Kidney (tissue), 13 donors: ENCODE measurements at regions not wholly inside any gene's neighbourhood (a gene's known extent, or its start where the extent isn't known, plus 50 kb on each side); places are given as distances from the start of the nearest gene placed in this dataset.

ENCODE experiments used
- DNase-seq, 5 donors: peaks; one replicate each; pipeline ENCODE4 v3.0.0-alpha.2; 2013 to 2020
- FAIRE-seq: peaks from 2 replicates; lab custom pipeline; 2012; peaks lifted over from hg19 to GRCh38; lab: Jason Lieb, UNC
- H3K27ac ChIP-seq, 2 donors: one replicate each; pipeline ENCODE4 v1.7.0; 2013; ENCODE audit warnings: low read depth in 2 of 2, low read length in 2 of 2, inconsistent platforms in 1 of 2
- H3K27me3 ChIP-seq: one replicate; pipeline ENCODE4 v1.7.1; 2013; ENCODE audit warnings: low read length, inconsistent platforms; ENCODE audit not compliant: control insufficient read depth, insufficient read depth
- H3K36me3 ChIP-seq, 3 donors: one replicate each; pipeline versions ENCODE4 v1.7.0 to v1.7.1; 2013; ENCODE audit warnings: low read length in 3 of 3, control low read depth in 1 of 3, inconsistent platforms in 1 of 3; ENCODE audit not compliant: insufficient read depth in 3 of 3, control insufficient read depth in 2 of 3
- H3K4me1 ChIP-seq, 3 donors: one replicate each; pipeline versions ENCODE4 v1.7.0 to v1.7.1; 2013; ENCODE audit warnings: low read length in 3 of 3, inconsistent platforms in 1 of 3, low read depth in 1 of 3; ENCODE audit not compliant: control insufficient read depth in 2 of 3, insufficient read depth in 2 of 3
- H3K4me3 ChIP-seq, 3 donors: one replicate each; pipeline versions ENCODE4 v1.7.0 to v1.8.1; 2013; ENCODE audit warnings: low read length in 3 of 3, control low read depth in 1 of 3, inconsistent platforms in 1 of 3
- H3K9ac ChIP-seq, 3 donors: one replicate each; pipeline versions ENCODE4 v1.7.0 to v1.7.1; 2013; ENCODE audit warnings: low read length in 3 of 3, control low read depth in 1 of 3, inconsistent platforms in 1 of 3
- H3K9me3 ChIP-seq, 3 donors: one replicate each; pipeline versions ENCODE4 v1.7.0 to v1.7.1; 2013; ENCODE audit warnings: low read length in 3 of 3, control low read depth in 1 of 3, inconsistent platforms in 1 of 3; ENCODE audit not compliant: control insufficient read depth in 2 of 3, insufficient read depth in 1 of 3
- intact Hi-C: fragments of 100-400 bp; cut with DNase I; formaldehyde crosslinking; loops from one replicate; pipeline ENCODE4 v1.11.1; 2022
- TF ChIP-seq, protein P1 (sequence below): IDR thresholded peaks from 3 replicates; pipeline ENCODE4 v1.5.1; 2012; ENCODE audit warnings: mild to moderate bottlenecking, moderate library complexity, borderline replicate concordance; ENCODE audit not compliant: insufficient read depth; ENCODE audit errors: extremely low read depth
- donor health status: control.
- donor health status: control.
- donor health status: control.
- donor health status: control.
- donor health status: control.
- donor health status: DM: yes; HTN: yes; CAD: no.
- donor health status: Normal renal cell carcinoma (clear cell type).

DNA sequence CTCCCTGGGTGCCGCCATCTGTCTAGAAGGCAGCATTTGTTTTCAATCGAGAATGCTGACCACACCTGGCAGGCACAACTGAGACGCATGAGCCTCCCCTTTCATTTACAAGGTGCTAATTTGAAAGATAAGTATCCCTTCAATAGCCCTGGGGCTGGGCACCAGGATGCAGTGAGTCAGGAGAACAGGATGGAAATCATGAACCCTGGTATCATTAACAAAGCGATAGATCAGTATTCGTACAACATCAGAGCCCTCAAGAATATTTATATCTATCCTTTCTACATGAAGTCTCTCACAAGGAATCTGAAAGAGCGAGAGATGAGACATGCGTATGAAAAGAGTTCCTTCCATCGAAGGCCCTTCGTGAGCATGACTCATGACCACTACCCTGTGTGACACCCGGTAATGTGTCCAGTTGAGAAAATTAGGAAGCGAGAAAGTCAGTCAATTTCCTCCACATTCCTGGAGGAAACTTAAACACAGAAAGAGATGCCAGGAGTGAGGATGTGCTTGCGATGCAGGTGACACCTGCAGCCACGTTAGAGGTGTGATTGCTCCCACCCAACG, 123.1 kb upstream of the PITRM1 start:
- no peaks in the 10 kb centered on the region for H3K27me3 ChIP-seq
- H3K36me3 ChIP-seq: no peaks in the 10 kb centered on the region
- TF ChIP-seq, protein P1, sequence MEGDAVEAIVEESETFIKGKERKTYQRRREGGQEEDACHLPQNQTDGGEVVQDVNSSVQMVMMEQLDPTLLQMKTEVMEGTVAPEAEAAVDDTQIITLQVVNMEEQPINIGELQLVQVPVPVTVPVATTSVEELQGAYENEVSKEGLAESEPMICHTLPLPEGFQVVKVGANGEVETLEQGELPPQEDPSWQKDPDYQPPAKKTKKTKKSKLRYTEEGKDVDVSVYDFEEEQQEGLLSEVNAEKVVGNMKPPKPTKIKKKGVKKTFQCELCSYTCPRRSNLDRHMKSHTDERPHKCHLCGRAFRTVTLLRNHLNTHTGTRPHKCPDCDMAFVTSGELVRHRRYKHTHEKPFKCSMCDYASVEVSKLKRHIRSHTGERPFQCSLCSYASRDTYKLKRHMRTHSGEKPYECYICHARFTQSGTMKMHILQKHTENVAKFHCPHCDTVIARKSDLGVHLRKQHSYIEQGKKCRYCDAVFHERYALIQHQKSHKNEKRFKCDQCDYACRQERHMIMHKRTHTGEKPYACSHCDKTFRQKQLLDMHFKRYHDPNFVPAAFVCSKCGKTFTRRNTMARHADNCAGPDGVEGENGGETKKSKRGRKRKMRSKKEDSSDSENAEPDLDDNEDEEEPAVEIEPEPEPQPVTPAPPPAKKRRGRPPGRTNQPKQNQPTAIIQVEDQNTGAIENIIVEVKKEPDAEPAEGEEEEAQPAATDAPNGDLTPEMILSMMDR: no peak
- H3K4me1 ChIP-seq: peaks cover 0 to 6% (median 0%) of the 10 kb centered on the region in 3 donors
- no peak overlapping the region for H3K27ac ChIP-seq
- FAIRE-seq (no peak), DNase-seq (no peak)
- no peaks in the 10 kb centered on the region for H3K9me3 ChIP-seq
- H3K4me3 ChIP-seq: no peak overlapping the region
- intact Hi-C loops: no loop called here
- H3K9ac ChIP-seq: no peak overlapping the region

DNA sequence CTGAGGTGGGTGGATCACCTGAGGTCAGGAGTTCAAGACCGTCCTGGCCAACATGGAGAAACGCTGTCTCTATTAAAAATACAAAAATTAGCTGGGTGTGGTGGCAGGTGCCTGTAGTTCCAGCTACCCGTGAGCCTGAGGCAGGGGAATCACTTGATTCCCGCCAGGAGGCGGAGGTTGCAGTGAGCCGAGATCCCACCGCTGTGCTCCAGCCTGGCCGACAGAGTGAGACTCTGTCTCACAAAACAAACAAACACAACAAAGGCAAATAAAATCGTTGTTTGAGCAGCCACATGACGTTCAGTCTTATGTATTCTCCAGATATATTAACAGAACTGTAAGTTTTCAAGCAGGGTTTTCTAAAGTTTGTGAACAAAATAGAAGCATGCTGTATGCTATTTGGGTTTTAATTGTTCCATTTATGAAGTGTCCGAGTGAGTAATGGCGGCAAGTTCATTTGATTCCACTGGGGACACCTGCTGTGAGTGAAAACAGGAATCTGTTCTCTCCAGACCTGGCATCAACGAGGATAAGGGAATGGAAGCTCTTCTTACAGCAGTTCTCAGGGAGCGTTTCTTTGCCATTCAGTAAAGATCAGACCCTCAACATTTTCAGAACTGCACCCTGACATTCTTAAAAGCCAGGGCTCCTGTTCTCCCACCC, 122.5 kb upstream of the PITRM1 start:
- FAIRE-seq (no peak), DNase-seq (peak in 2 of 5 donors; percentile 19 to 36)
- peaks cover 0 to 6% (median 0%) of the 10 kb centered on the region in 3 donors for H3K4me1 ChIP-seq
- H3K9me3 ChIP-seq: no peaks in the 10 kb centered on the region
- no peak overlapping the region for H3K4me3 ChIP-seq
- intact Hi-C loops: no loop called here
- H3K27ac ChIP-seq: no peak overlapping the region
- H3K9ac ChIP-seq: no peak overlapping the region
- H3K27me3 ChIP-seq: no peaks in the 10 kb centered on the region
- H3K36me3 ChIP-seq: no peaks in the 10 kb centered on the region
- TF ChIP-seq, protein P1: no peak

DNA sequence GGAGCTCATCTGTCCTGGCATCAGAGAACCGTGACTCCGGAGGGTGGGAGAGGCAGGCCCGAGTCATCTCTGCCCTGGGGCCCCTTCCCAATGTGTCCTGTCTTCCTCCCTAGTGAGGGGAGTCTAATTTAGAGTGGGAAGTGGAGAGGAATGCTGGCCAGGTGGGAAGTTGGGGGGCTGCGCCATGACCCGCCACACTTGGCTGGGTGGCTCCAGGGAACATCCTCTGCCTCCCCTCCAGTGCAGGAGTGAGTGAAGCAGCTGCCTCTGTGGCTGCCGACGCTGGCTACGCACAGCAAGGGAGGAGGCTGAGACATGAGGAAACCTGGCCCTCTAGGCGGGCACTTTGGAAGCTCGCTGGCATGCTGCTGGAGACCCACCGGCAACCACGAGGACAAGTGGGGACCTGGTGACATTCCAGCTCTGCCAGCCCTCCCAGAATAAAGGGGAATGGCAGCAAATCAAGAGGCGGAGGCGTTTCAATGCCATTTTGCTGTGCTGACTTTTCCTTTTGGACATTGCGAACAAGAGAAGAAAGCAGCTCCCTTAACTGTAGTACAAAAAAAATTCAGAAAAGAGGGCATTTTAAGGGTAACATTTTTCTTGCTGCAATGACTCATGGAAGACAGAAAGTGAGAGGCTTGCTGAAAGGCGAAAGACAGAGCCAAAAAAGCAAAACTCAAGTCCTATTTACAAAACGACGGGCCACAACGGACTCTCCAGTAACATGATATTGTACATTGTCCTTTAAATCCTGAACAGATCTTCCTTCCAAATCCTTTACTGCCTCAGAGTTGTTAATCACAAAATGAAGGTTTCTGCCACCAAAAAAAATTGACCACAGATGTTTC, 121.2 kb upstream of the PITRM1 start:
- TF ChIP-seq, protein P1: no peak
- Histone ChIP-seq H3K4me1 (peaks cover 0 to 6% (median 0%) of the 10 kb centered on the region in 3 donors), H3K9me3 (no peaks in the 10 kb centered on the region), H3K4me3 (no peak overlapping the region), H3K36me3 (no peaks in the 10 kb centered on the region), H3K27me3 (no peaks in the 10 kb centered on the region), H3K27ac (no peak overlapping the region), H3K9ac (no peak overlapping the region)
- intact Hi-C loops: no loop called here
- DNase-seq (peak in 4 of 5 donors; percentile 78 to 84 (median 82)), FAIRE-seq (no peak)
